NT2/D1 (cell line): ENCODE measurements at regions not wholly inside any gene's neighbourhood (a gene's known extent, or its start where the extent isn't known, plus 50 kb on each side); places are given as distances from the start of the nearest gene placed in this dataset.

Experiments used
- YY1 ChIP-seq: IDR thresholded peaks from 2 replicates; pipeline ENCODE4 v1.6.1; 2011; ENCODE audit not compliant: insufficient read length, insufficient read depth
- ZNF274 ChIP-seq: IDR thresholded peaks from 2 replicates; pipeline ENCODE4 v1.6.1; 2011; ENCODE audit warnings: mild to moderate bottlenecking, low read depth, low read length

DNA sequence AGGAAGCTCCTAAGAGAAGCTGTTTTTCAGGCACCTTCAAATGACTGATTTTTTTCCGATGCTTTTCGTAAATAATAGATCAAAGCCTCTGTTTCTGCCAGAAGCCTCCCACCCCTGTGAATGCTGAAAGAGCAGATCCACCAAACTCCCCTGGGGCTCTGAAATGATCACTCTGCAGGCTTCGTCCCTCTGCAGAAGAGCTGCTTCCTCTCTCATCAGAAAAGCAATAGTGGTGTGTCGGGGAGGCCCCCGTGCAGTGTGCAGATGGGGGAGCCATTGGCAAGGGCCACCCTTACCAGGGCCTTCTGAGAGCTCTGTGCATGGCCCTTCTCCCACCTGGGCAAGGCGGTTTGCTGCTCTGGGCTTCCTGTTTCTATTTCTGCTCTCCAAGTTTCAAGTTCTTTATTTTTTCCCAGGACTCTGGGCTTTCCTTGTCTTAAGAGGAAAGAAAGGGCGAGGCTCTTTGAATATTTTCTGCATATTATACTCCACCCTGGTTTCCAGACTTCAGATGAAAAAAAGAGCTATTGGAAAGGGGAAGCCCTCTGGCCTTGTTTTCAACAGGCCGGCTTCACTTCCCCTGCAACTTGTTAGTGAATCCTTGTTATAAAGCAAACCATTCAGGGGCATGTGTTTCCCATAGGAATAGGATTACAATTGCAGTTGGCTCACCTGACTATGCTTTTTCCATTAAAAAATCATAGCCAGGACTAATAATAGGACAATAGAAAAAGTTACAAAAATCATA is 155.2 kb downstream of the TTLL2 start:
- TF ChIP-seq ZNF274 (no peak), YY1 (no peak)
